K562 (cell line): ENCODE measurements at regions not wholly inside any gene's neighbourhood (a gene's known extent, or its start where the extent isn't known, plus 50 kb on each side); places are given as distances from the start of the nearest gene placed in this dataset.

Experiments
- ATAC-seq: fragments of 200-7000 bp; cut with Tn5 transposase; 3 replicates; pipeline ENCODE4 v1.9.1; 2020; ENCODE audit warnings: moderate library complexity
- BruUV-seq: library from RNA; stranded (reverse); fragments of 400-500 nt; replicated peaks from 2 replicates; lab custom pipeline; 2021; lab: Mats Ljungman, UMichigan
- CTCF ChIA-PET: fragments of 300-600 bp; formaldehyde crosslinking; extraction: SDS; loops from one replicate; lab custom pipeline; 2021; ENCODE audit warnings: low intra/inter-chr PET ratio; lab: Yijun Ruan, JAX
- POLR2A ChIA-PET: fragments of 300-600, 350-650 bp; sonication (Branson Sonifier 250); formaldehyde crosslinking; extraction: SDS; loops from one replicate; lab custom pipeline; 2021; ENCODE audit warnings: antibody characterized with exemption, inconsistent platforms; lab: Yijun Ruan, JAX
- DNase-seq, 4 experiments: peaks; one replicate each; pipeline versions ENCODE4 v3.0.0 to v3.0.0-alpha.2; 2011 to 2018; ENCODE audit warnings: low spot score in 3 of 4, mixed read lengths in 3 of 4; ENCODE audit errors: extremely low read depth in 1 of 4
- FAIRE-seq: peaks from 2 replicates; lab custom pipeline; 2011; peaks lifted over from hg19 to GRCh38; lab: Jason Lieb, UNC
- H2AFZ ChIP-seq: 2 replicates; pipeline ENCODE4 v1.6.0; 2011; ENCODE audit warnings: low read depth, low read length, control low read depth, inconsistent platforms
- H3K27ac ChIP-seq: fragments of 200-600 bp; 3 replicates; pipeline ENCODE4 v1.8.0; 2011; ENCODE audit warnings: low read depth, mild to moderate bottlenecking, control low read depth, inconsistent platforms, low read length, moderate library complexity, mixed read lengths; ENCODE audit errors: extremely low read depth
- H3K27me3 ChIP-seq, 2 experiments: fragments of 300-600 bp in 1 of 2; 2 replicates in 1 of 2; 3 replicates in 1 of 2; pipeline versions ENCODE4 v1.6.0 to v1.8.0; 2011; ENCODE audit warnings: inconsistent platforms in 2 of 2, low read length in 2 of 2, mild to moderate bottlenecking in 1 of 2, mixed read lengths in 1 of 2, moderate library complexity in 1 of 2; ENCODE audit not compliant: control insufficient read depth in 2 of 2, insufficient read depth in 2 of 2
- H3K36me3 ChIP-seq: fragments of 300-600 bp; 3 replicates; pipeline ENCODE4 v1.8.0; 2011; ENCODE audit warnings: mild to moderate bottlenecking, low read length, inconsistent platforms; ENCODE audit not compliant: control insufficient read depth, insufficient read depth
- H3K4me1 ChIP-seq, 2 experiments: fragments of 200-600 bp in 1 of 2; replicated peaks in 1 of 2; 2 replicates in 1 of 2; 3 replicates in 1 of 2; pipeline versions ENCODE4 v1.5.1 to v1.8.0; 2011; ENCODE audit warnings: inconsistent platforms in 2 of 2, low read length in 2 of 2, mild to moderate bottlenecking in 1 of 2, mixed read lengths in 1 of 2, moderate library complexity in 1 of 2; ENCODE audit not compliant: control insufficient read depth in 2 of 2, insufficient read depth in 2 of 2
- H3K4me2 ChIP-seq: 2 replicates; pipeline ENCODE4 v1.6.1; 2011; ENCODE audit warnings: low read length, control low read depth, inconsistent platforms, mixed read lengths; ENCODE audit not compliant: insufficient read depth
- H3K4me3 ChIP-seq: fragments of 200-600 bp; sonication (generic), shearing (Covaris generic); 2 replicates; pipeline ENCODE4 v1.5.1; 2016; ENCODE audit warnings: control low read depth, inconsistent platforms
- H3K79me2 ChIP-seq: fragments of 200-600 bp; 3 replicates; pipeline ENCODE4 v1.8.0; 2011; ENCODE audit warnings: low read length, inconsistent platforms; ENCODE audit not compliant: control insufficient read depth, insufficient read depth
- H3K9ac ChIP-seq, 2 experiments: 2 replicates each; pipeline versions ENCODE4 v1.6.0 to v1.6.1; 2011; ENCODE audit warnings: low read depth in 2 of 2, low read length in 2 of 2, control low read depth in 1 of 2, inconsistent platforms in 1 of 2, mild to moderate bottlenecking in 1 of 2, mixed read lengths in 1 of 2; ENCODE audit not compliant: insufficient read depth in 1 of 2
- H3K9me1 ChIP-seq: one replicate; pipeline ENCODE4 v1.6.0; 2011; ENCODE audit warnings: inconsistent platforms, mild to moderate bottlenecking, low read length, moderate library complexity; ENCODE audit not compliant: control insufficient read depth, insufficient read depth
- H3K9me3 ChIP-seq: replicated peaks from 2 replicates; pipeline ENCODE4 v1.5.1; 2011; ENCODE audit warnings: low read depth, low read length, inconsistent platforms; ENCODE audit not compliant: control insufficient read depth, insufficient read depth
- H4K20me1 ChIP-seq: replicated peaks from 2 replicates; pipeline ENCODE4 v1.6.1; 2011; ENCODE audit warnings: low read length, inconsistent platforms, mixed read lengths; ENCODE audit not compliant: control insufficient read depth, insufficient read depth
- EWSR1 ChIP-seq: fragments of 450-650 bp; IDR thresholded peaks from 2 replicates; pipeline ENCODE4 v1.6.1; 2018; ENCODE audit warnings: borderline replicate concordance, mild to moderate bottlenecking, low read depth, moderate library complexity; ENCODE audit not compliant: partially characterized antibody
- FUS ChIP-seq: fragments of 200-400 bp; formaldehyde crosslinking; optimal IDR thresholded peaks from 2 replicates; pipeline ENCODE3; 2017; ENCODE audit warnings: low read depth, low read length
- TAF9B ChIP-seq: fragments of 450-650 bp; IDR thresholded peaks from 2 replicates; pipeline ENCODE4 v1.6.1; 2018; ENCODE audit warnings: mild to moderate bottlenecking; ENCODE audit not compliant: partially characterized antibody
- TCF7 ChIP-seq: sonication (generic); IDR thresholded peaks from 2 replicates; pipeline ENCODE4 v1.6.1; 2016; ENCODE audit warnings: antibody characterized with exemption, borderline replicate concordance
- TSC22D4 ChIP-seq: fragments of 450-650 bp; IDR thresholded peaks from 2 replicates; pipeline ENCODE4 v1.6.1; 2016; ENCODE audit warnings: missing genetic modification characterization, missing biosample characterization, control low read depth
- ZNF77 ChIP-seq: fragments of 250-450 bp; sonication (Bioruptor Pico); IDR thresholded peaks from 2 replicates; pipeline ENCODE4 v1.5.0; 2020
- WGBS: fragments of 100-300 bp; shearing (Covaris generic); methylation state at CpG from one replicate; pipeline ENCODE4 v1.1.6; 2016; ENCODE audit warnings: low coverage, mixed read lengths; ENCODE audit not compliant: insufficient coverage; ENCODE audit errors: missing lambda C conversion rate; 5-methylcytosine and 5-hydroxymethylcytosine counted together
- in situ Hi-C: fragments of 300-500 bp; cut with MboI; formaldehyde crosslinking; loops from 4 replicates; pipeline ENCODE4 v1.15.0; 2018; ENCODE audit warnings: inconsistent platforms, mixed read lengths
- intact Hi-C: fragments of 100-400 bp; cut with micrococcal nuclease; formaldehyde crosslinking; loops from 2 replicates; pipeline ENCODE4 v1.14.2; 2022
- TF ChIP-seq, protein P1 (sequence below): fragments of 250-450 bp; sonication (Bioruptor Pico); IDR thresholded peaks from 2 replicates; pipeline ENCODE4 v1.4.0; 2020; ENCODE audit warnings: borderline replicate concordance

DNA sequence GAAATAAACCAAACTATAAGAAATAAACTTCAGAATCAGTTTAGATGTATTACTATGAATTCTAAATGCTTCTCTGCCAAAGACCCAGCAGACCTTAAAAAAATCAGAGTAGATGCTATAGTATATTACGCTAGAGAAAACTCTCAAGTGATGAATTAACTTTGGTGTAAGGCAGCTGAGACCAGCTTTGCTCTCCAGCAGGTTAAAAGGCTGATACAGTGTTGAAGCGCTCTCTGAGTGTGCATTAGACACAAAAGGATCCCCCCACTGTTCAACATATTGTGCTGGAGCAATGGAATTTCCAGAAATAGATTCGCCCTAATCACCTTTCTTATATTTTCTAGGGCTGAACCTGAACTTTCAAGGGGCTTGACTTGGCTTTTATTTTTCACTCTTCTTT lies 190.0 kb downstream of the EFHB start:
- BruUV-seq: no TSS peak
- H3K27ac ChIP-seq: no peak overlapping the region
- POLR2A ChIA-PET: no interaction called here
- no peaks in the 10 kb centered on the region for H3K27me3 ChIP-seq
- no peak for FAIRE-seq
- CTCF ChIA-PET: no interaction called here
- H4K20me1 ChIP-seq: no peaks in the 10 kb centered on the region
- ATAC-seq: no peak
- no peaks in the 10 kb centered on the region for H3K4me1 ChIP-seq
- H3K79me2 ChIP-seq: no peaks in the 10 kb centered on the region
- no peak overlapping the region for H2AFZ ChIP-seq
- no peak for TF ChIP-seq TAF9B
- no peak for TF ChIP-seq TCF7
- TF ChIP-seq, protein P1, sequence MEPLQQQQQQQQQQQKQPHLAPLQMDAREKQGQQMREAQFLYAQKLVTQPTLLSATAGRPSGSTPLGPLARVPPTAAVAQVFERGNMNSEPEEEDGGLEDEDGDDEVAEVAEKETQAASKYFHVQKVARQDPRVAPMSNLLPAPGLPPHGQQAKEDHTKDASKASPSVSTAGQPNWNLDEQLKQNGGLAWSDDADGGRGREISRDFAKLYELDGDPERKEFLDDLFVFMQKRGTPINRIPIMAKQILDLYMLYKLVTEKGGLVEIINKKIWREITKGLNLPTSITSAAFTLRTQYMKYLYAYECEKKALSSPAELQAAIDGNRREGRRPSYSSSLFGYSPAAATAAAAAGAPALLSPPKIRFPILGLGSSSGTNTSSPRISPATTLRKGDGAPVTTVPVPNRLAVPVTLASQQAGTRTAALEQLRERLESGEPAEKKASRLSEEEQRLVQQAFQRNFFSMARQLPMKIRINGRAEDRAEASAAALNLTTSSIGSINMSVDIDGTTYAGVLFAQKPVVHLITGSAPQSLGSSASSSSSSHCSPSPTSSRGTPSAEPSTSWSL (CRISPR knock-in tag): no peak
- no peak for TF ChIP-seq ZNF77 (CRISPR knock-in tag)
- TF ChIP-seq FUS: no peak
- TF ChIP-seq TSC22D4 (tag): no peak
- no peak for TF ChIP-seq EWSR1
- H3K4me2 ChIP-seq: no peak overlapping the region
- H3K4me3 ChIP-seq: no peak overlapping the region
- no peaks in the 10 kb centered on the region for H3K36me3 ChIP-seq
- intact Hi-C loops (no loop called here), in situ Hi-C loops (no loop called here)
- no peak overlapping the region for H3K9ac ChIP-seq
- no peaks in the 10 kb centered on the region for H3K9me3 ChIP-seq
- no peaks in the 10 kb centered on the region for H3K9me1 ChIP-seq
- WGBS: 0% methylated on average over 3 of the region's 3 CpGs
- DNase-seq: no peak
